ENCODE measurements at regions not wholly inside any gene's neighbourhood (a gene's known extent, or its start where the extent isn't known, plus 50 kb on each side); places are given as distances from the start of the nearest gene placed in this dataset.

DNA sequence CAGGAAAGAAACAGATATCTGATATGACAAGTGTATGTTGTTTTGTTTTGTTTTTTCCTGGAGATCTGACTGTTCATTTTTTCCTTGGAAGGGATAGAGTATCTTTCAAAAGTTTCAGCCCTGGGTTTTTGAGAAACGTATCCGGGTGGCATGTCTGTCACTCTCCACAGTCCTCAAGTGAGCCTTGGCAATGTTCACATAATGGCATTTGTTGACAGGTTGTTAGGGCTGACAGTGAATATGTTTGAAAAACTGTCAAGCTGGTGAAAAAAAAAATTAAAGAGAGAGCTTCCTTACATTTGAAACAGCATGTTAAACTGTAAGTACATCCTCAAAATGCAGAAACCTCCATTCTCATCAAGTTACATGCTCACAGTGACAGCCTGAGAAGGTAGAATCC, 113.0 kb upstream of the DYNLRB2 start:
- no peak for DNase-seq (ENCODE audit: extremely low read depth, low read depth, low spot score)

DNA sequence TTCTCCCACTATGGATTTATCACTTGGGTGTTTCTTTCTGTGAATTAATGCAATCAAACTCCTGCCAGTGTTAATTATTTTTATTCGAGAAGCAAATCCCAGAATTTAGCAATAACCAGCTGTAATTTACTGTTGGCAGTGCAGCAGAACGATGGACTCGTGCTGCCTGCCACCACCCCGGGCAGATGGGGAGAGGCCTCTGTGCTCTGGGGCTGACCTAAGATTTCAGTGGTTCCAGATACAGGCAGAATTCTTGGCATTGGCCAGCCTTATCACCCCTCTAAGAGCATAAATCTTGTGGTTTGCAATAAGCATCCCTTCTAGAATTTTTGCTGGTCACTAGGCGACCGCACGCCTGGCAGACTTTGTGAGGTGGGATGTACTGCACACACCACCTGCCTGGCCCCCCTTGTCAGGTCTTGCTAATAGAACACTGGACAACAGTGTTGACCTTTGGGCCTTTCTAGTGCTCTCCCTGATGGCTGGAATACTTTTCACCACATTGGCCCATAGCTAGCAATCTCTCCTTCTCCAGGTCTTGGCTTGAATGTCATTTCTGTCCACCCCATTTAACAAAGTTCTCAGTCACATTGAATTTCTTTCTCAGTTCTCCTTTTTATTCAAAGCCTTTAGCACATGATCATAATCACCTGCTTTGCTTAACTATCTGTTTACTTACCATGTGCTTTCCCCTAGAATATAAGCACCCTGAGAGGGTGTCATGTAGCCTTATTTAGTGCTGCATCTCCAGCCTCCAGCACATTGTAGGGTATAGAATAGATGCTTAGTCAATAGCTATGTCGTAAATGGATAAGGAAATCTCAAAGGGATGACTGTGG, 122.1 kb upstream of the DYNLRB2 start:
- no peak for DNase-seq (ENCODE audit: extremely low read depth, low read depth, low spot score)

DNA sequence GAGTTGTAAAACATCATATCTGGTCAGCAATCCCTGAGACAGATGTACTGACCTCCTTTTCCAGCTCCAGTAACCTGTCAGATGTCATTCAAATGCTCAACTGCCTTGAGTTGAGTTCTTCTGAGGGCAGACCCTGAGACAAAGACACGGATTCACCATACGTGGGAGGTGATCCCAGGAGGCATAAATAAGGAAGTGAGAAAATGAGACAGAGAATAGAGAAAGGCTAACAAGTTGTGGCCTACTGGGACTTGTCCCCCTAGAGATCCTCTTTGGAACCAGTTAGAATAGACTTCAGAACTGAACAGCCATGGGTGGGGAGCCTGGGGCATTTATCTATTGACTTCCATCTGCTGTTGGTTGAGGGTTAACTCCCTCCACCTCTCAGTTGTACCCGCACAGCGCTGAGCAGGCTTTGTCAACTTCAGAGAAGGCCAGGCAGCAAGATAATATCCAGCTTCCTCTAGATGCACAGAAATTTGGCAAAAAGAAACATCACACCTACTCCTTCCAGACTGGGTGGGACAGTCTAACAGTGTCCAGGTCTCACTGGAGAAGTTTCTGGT, 123.0 kb upstream of the DYNLRB2 start:
- DNase-seq (ENCODE audit: extremely low read depth, low read depth, low spot score) = no peak

DNA sequence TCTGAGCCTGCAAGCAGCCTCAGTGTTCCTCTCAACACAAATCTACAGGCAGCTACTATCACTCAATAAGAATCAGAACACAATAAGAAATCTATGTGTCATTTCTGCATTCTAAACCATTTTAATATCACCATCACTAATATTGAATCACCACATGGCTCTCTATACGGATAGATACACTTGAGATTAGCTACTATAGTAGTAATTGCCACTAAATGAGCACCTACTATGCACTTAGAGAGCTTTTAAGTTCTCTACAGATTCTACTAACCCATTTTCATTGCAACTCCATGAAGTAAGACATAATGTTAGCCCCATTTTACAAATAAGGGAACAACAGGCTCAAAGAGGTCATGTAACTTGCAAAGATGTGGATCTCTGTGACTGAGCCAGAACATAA, 132.8 kb upstream of the DYNLRB2 start:
- DNase-seq (ENCODE audit: extremely low read depth, low read depth, low spot score) = no peak

DNA sequence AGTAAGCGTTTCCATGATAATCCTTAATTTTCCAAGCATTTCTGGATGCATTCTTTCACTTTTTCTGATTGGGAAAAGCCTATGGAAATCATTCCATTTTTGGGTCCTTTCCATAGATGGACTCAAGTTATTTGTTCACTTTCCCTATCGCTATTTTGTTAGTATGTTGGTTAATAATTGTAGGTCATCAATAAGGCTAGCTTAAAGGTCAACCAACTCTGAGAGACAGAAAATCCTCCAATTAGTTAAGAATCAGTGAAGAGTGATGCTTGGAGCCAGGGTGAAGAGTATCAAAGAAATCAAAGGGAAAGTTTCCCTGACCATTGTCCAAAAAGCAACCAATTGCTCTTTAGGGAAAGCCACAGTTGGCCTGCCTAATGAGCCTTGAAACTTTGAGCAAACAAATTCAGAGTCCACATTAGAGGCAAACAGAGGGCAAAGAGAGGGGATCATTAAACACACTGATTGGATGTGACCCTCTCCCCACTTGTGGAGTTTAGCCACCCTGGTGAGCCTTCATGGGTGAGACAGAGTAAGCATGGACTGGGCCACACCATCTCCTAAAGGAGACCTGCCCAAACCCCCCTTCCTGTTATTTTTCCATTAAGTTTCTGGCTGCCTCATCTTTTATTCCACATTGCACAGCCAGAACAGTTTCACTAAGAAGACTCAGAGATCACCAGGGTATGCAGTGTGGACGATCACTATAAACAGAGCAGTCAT, 133.4 kb upstream of the DYNLRB2 start:
- DNase-seq (ENCODE audit: extremely low read depth, low read depth, low spot score) = no peak

DNA sequence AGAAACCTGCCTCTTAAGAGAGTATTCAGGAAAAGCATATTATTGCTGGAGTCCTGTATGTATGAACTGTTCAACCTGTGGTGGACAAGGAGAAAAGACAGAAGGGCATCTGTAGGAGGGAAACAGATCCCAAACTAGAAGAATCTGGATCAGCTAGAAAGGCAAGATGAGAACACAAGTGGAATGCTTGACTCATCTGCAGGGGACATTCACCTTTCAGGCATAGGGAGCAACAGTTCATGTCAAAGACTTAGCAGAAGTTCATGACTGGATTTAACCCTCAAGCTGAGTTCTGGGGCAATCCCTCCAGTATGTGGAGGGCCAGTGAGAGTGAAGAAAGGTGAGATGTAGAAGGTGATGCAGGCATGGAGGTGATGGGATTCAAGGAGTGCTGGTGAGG, 135.9 kb upstream of the DYNLRB2 start:
- no peak for DNase-seq (ENCODE audit: extremely low read depth, low read depth, low spot score)

DNA sequence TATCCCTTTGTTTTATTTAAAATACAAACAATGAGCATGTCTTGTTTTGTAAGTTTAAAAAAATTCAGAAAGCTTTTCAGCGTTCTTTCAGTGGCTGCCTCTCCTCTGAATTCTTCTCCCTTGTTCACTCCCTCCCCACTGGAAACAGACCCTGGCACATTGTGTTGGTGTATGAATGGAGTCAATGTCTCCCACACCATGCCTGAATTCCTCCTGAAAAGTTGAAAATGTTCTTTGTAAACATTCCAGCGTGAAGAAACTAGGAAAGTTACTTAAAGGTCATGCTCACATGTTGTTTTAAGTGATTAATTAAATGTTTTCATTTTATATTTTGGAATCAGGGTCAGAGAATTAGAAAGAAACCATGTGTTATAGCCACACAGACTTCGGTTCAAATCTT, 136.9 kb upstream of the DYNLRB2 start:
- no peak for DNase-seq (ENCODE audit: extremely low read depth, low read depth, low spot score)

DNA sequence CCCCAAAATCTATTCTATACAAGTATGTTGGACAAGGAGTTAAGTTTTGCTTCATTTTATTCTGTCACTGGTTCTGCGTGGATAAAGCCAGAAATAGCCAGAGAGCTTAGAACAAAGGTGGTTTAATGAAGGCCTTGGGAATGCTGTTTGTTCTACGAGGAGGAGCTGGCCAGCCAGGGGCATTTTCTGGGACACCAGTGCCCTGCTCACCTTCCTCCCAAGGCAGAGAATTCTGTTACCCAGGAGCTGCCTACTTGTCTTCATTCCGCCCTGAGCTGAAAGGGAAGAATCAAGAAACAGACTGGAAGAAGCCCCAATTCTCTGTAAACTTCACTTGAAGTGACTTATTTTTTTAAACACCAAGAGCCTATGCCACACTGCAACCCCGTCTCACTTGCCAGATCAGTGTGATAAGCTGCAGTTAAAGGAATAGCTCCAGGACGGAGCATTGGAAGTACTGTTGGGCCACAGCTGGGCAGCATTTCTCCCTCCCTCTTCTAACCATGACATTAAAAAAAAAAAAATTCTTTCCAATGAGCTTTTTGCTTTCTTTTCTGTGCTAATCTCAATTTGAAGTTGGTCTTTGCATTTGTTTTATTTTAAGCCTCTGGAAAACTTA, 149.8 kb upstream of the DYNLRB2 start:
- DNase-seq (ENCODE audit: extremely low read depth, low read depth, low spot score) = no peak

DNA sequence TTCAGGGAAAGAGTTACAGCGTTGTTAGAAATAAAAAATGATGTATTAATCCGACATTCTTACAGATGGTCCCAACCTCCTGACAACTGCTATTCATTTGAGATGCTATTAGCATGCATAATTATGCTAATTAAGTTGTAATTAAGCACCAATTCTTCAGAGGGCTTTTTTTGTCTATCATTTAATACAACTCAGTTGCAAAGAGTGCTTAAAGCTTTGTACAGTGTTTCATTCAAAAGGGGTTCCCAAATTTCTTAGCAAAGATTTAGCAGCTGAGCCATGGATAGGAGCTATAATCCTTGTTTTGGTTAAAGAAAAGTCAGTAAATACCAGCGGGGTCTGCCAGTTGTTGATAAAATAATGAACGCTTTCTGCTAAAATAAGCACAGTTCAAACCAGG, 150.7 kb upstream of the DYNLRB2 start:
- DNase-seq (ENCODE audit: extremely low read depth, low read depth, low spot score) = no peak

DNA sequence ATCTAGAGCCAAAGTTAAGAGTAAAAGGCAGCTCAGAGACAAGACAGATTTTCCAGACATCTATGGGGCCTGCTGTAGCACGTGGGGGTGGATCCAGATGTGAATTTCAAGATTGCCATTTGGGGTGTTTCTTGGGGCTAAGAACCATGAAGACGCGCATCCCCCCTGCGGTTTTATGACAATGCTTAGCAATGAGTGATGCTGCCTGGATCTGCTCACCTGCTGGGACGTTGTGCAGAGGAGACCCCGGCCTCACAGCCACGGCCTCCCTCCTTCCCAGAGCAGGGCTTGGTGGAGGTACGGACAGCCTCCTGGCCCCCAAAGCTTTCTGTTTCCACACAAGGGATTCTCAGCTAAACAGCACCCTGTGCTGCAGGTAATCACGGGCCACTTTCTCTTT, 151.5 kb upstream of the DYNLRB2 start:
- DNase-seq (ENCODE audit: extremely low read depth, low read depth, low spot score) = no peak

DNA sequence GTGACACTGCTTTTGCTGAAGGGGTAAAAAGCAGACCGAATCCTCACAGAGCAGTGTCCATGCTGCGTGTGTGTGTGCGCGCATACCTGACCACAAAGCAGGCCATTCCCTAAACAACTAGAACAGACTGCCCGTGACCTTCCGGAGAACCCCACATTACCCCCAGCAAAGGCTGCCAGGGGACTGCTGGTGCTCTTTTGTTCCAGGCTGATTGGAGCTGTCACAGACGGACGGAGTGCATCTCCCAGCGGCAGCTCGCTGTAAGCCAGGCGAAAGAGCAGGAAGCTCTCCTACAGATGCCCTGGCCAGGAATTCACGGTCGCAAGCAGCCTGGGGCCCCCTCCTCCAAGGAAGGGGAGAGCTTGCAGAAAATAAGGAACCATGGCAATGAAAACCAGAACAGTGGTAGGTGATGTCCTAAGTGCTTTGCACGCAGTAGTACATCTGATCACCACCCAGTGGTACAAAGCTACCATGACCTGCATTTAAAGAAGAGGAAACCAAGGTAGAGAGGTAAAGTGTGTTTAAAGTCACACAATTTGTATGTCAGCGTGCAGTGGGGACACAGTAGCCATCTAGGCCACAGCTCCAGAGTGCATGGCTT, 153.4 kb upstream of the DYNLRB2 start:
- no peak for DNase-seq (ENCODE audit: extremely low read depth, low read depth, low spot score)

DNA sequence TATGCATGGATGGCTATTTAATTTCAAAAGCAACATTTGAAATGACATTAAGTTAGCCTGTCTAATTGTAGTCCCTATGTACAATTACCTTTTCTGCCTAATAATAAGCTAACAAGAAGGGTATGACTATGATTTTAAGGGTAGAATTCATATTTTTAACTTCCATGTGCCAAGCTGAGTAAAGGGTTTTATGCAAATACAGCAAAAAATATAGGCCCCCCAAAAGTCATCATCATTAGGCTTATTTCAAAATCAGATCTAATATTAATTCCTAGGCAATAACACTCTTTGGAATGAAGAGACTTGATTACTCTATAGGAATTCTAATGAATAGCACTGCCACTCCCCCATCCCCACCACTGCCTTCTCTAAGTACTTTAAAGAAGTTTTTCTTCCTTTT, 155.9 kb upstream of the DYNLRB2 start:
- no peak for DNase-seq (ENCODE audit: extremely low read depth, low read depth, low spot score)

DNA sequence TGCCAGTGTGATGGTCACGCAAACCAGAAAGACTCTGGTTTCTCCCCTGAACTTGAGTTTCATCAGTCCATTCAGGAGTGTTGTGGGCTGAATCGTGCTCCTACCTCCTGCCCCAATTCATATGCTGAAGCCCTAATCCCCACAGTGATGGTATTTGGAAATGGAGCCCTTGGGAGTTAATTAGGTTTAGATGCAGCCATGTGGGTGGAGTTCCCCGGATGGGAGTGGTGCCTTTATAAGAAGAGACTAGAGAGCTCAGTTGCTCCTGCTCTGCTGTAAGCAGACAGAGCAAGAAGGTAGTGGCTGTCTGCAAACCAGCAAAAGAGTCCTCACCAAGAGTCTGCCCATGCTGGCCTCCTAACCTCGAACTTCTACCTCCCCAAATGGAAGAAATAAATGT, 160.3 kb upstream of the DYNLRB2 start:
- DNase-seq (ENCODE audit: extremely low read depth, low read depth, low spot score) = no peak

DNA sequence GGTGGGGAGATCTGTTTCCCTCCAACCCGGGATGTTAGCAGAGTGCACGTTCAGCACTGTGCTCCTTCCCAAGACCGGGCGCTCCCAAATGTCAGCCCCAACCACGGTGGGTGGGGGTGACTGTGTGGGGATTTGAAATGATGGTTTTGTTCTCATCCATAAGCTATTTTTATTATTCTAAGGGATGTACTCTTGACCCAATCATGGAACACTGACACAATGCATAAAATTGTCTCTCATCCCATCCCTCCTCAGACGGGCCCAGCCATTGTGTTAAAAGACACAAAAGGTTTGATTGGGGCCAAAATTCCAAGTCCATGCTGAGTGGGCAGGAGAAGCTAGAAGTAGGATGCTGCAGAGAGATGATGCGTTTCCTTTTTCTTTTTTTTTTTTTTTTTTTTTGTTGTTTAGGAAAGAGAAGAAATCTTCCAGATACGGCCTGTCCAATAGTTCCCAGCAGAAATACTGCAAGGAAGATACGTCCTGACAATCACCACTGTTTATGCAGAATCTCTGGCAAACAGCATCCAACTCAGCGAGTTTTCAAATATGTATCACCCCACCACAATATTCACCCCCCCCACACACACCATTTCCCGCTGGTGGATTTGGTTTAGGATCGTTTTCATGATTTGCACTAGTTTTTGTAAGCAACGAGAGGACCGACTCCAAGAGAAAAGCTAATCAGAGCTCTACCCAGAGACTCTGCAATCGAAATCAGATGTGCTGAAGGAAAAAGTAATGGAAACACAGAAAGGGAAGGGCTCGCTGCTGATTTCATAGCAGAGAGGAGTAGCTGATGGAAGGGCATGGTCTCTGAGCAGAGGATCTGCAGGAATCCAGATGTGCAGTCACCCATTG, 163.5 kb upstream of the DYNLRB2 start:
- no peak for DNase-seq (ENCODE audit: extremely low read depth, low read depth, low spot score)

DNA sequence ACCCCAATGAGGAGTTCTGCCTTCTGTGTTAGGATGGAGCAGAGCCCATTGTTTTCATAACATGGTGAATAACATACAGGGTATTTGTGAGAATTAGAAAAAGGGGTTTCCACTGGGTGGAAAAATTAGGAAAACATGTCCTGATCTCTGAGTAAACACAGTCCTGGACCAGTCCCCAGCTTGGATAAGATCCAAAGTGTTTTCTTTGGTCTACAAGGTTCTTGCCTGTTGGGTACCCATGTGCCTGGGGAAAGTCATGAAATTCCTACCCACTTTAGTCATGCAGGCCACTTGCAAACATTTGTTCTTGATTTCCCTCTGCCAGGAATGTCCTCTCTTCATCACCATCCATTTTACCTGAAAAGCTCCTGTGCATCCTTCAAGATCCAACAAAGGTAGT, 164.8 kb upstream of the DYNLRB2 start:
- no peak for DNase-seq (ENCODE audit: extremely low read depth, low read depth, low spot score)

DNA sequence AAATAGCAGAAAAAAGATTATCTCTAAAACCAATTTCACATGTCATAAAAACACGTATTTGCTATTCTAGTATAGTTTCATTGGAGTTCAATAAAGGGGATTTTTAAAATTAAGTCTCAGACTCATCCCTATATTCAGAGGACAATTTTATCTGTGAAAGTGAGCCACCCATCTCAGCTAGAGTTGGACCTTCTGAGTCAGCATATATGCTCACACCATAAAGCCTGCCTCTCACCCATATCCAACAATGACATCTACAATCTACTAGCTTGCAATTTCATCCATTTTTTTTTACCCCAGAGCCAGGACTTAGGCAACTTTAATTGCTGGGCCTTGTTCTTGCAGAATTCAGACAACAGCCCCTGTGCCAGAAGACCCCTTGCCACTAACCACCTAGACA, 165.3 kb upstream of the DYNLRB2 start:
- no peak for DNase-seq (ENCODE audit: extremely low read depth, low read depth, low spot score)

DNA sequence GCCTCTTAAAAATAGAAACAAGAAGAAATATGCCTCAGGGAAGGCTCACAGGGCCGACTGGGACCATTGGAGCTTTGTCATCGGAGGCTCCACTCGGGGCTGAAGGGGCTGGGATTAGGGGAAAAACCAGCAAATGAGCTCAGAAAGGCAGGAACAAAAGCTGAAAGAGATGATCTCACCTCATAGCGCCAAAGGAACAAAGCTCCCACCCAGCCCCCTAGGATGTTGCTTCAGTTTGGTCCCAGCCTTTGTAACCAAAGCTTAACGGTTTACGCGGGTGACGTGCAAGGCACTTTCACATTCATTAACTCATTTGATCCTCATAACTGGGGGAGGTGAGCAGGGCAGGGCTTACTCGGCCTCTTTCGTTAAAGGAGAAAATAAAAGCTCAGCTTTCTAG, 168.5 kb upstream of the DYNLRB2 start:
- no peak for DNase-seq (ENCODE audit: extremely low read depth, low read depth, low spot score)

DNA sequence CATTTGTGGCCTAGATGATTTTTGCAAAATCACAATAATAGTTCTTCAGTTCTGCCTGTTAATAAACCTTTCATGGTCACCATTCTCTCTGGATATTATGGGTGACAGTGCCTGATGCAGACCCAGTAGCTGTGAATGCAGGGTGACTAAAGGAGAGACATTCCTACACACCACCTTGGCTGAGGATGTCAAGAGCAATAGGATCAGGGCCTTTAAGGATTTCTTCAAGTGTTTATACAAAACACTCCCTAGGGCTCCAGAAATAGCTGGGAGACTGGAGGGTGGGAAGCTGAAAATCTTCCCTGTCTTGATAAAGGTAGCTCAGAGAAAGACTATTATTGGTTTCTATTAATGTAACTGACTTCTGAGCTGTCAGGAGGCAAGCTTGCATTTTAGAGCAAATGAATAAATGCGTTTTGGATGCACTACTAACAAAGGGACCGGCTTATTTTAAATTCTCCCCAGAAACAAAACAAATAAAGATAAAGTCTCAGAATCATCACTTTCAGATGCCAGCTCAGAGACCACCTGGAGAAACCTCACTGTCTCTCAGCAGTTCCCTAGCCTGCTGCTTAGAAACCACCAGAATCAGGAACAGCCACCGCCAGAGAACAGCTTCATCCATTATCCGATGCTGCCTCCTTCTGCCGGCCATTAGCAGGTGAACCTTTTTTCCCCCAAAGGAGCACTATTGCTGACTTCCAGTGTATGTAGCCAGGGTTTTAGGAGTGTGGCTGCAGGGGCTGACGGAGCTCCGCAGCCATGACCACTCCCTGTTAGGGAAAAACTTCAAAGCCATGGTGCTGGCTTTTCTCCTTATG, 171.4 kb upstream of the DYNLRB2 start:
- no peak for DNase-seq (ENCODE audit: extremely low read depth, low read depth, low spot score)

DNA sequence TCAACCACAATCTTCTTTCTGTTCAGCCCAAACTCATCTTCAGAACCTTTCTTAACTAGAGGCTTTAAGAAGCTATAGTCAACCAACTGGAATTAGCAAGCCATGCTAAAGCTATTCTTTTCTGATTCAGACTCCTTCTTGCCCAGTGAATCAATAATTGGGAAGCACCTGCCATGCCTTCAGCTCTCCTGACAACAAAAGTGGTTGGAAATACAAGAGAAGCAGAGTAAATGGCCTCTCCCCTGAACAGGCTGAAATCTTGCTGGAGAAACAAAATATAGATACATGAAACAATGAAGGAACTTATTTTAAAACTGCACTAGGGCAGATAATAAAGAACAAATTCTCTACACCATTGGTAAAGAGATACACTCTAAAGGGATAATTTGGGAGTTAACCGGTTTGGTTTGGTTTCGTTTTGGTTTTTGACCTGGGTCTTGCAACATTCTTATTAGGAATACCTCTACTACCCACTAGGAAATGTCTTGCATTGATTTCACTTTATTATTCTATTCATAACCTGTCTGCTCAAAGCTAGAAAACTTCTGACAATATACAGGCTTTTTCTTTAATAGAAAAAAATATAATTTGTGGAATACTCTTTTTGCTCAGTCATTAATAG, 173.6 kb upstream of the DYNLRB2 start:
- no peak for DNase-seq (ENCODE audit: extremely low read depth, low read depth, low spot score)
